GM12891 (cell line): ENCODE measurements at regions not wholly inside any gene's neighbourhood (a gene's known extent, or its start where the extent isn't known, plus 50 kb on each side); places are given as distances from the start of the nearest gene placed in this dataset.

ENCODE experiments used
- DNase-seq: peaks from one replicate; pipeline ENCODE4 v3.0.0; 2011; ENCODE audit warnings: low spot score; ENCODE audit not compliant: insufficient read length
- FAIRE-seq: peaks from 2 replicates; lab custom pipeline; 2011; peaks lifted over from hg19 to GRCh38; lab: Jason Lieb, UNC
- PAX5 ChIP-seq: IDR thresholded peaks from 2 replicates; pipeline ENCODE4 v1.6.1; 2011; ENCODE audit warnings: low read length, moderate library complexity, mild to moderate bottlenecking; ENCODE audit not compliant: insufficient read depth, severe bottlenecking
- POLR2A ChIP-seq: IDR thresholded peaks from 2 replicates; pipeline ENCODE4 v1.6.1; 2011; ENCODE audit warnings: low read depth, low read length, control low read depth
- POLR2AphosphoS5 ChIP-seq: IDR thresholded peaks from 2 replicates; pipeline ENCODE4 v1.6.1; 2011; ENCODE audit warnings: low read depth, low read length, control low read depth
- POU2F2 ChIP-seq: IDR thresholded peaks from 2 replicates; pipeline ENCODE4 v1.6.1; 2011; ENCODE audit warnings: low read depth, mild to moderate bottlenecking, control low read depth, low read length, moderate library complexity
- SPI1 ChIP-seq: IDR thresholded peaks from 2 replicates; pipeline ENCODE4 v1.6.1; 2011; ENCODE audit warnings: low read depth, low read length, control low read depth
- TAF1 ChIP-seq: IDR thresholded peaks from 2 replicates; pipeline ENCODE4 v1.6.1; 2011; ENCODE audit warnings: low read depth, low read length, control low read depth

- DNase-seq: no peak
- no peak for TF ChIP-seq TAF1
- no peak for TF ChIP-seq PAX5
- TF ChIP-seq SPI1: no peak
- no peak for TF ChIP-seq POLR2A
- no peak for TF ChIP-seq POLR2AphosphoS5
- TF ChIP-seq POU2F2: no peak
- FAIRE-seq: no peak
Observed at GRCh38 chr13:100872761-100873160, 198.2 kb upstream of the TMTC4 start.

GRCh38 chr13:100870898-100871297 lies 196.3 kb upstream of the TMTC4 start:
- DNase-seq (no peak), FAIRE-seq (no peak)

GRCh38 chr13:100860866-100861265 lies 186.3 kb upstream of the TMTC4 start:
- FAIRE-seq (no peak), DNase-seq (no peak)
- no peak for TF ChIP-seq SPI1
- no peak for TF ChIP-seq POLR2AphosphoS5
- no peak for TF ChIP-seq PAX5
- TF ChIP-seq TAF1: no peak
- TF ChIP-seq POU2F2: no peak
- no peak for TF ChIP-seq POLR2A

More at GRCh38 chr13:100870898-100871297, 196.3 kb upstream of the TMTC4 start:
- no peak for TF ChIP-seq SPI1
- no peak for TF ChIP-seq TAF1
- no peak for TF ChIP-seq POLR2A
- TF ChIP-seq POLR2AphosphoS5: no peak
- no peak for TF ChIP-seq PAX5
- TF ChIP-seq POU2F2: no peak

GRCh38 chr13:100859861-100860260 lies 185.3 kb upstream of the TMTC4 start:
- FAIRE-seq (no peak), DNase-seq (no peak)
- TF ChIP-seq POLR2AphosphoS5: no peak

GRCh38 chr13:100855151-100855550 lies 180.6 kb upstream of the TMTC4 start:
- no peak for TF ChIP-seq POLR2A
- peak; percentile 75 for TF ChIP-seq SPI1
- TF ChIP-seq TAF1: no peak
- no peak for TF ChIP-seq POLR2AphosphoS5
- TF ChIP-seq POU2F2: no peak
- no peak for TF ChIP-seq PAX5
- FAIRE-seq (no peak), DNase-seq (no peak)

- DNase-seq (no peak), FAIRE-seq (no peak)
- TF ChIP-seq SPI1 (no peak), TAF1 (no peak), POU2F2 (no peak), POLR2AphosphoS5 (no peak), POLR2A (no peak), PAX5 (no peak)
Observed at GRCh38 chr13:100854006-100854405, 179.4 kb upstream of the TMTC4 start.

GRCh38 chr13:100853434-100853833 lies 178.8 kb upstream of the TMTC4 start:
- FAIRE-seq (no peak), DNase-seq (no peak)
- TF ChIP-seq POLR2A: no peak
- TF ChIP-seq POU2F2: no peak
- no peak for TF ChIP-seq POLR2AphosphoS5
- TF ChIP-seq PAX5: no peak
- no peak for TF ChIP-seq TAF1
- TF ChIP-seq SPI1: no peak

GRCh38 chr13:100852146-100852545 lies 177.6 kb upstream of the TMTC4 start:
- FAIRE-seq (no peak), DNase-seq (no peak)
- TF ChIP-seq POU2F2 (no peak), SPI1 (no peak)

GRCh38 chr13:100848304-100848703 lies 173.7 kb upstream of the TMTC4 start:
- FAIRE-seq (no peak), DNase-seq (no peak)
- TF ChIP-seq POU2F2: no peak
- no peak for TF ChIP-seq POLR2AphosphoS5
- no peak for TF ChIP-seq PAX5
- TF ChIP-seq SPI1: no peak
- TF ChIP-seq TAF1: no peak
- TF ChIP-seq POLR2A: no peak

GRCh38 chr13:100845128-100845757 lies 170.6 kb upstream of the TMTC4 start:
- no peak for DNase-seq
- no peak for TF ChIP-seq POLR2AphosphoS5
- TF ChIP-seq SPI1: no peak
- no peak for FAIRE-seq
